MCF 10A (cell line): ENCODE measurements at regions not wholly inside any gene's neighbourhood (a gene's known extent, or its start where the extent isn't known, plus 50 kb on each side); places are given as distances from the start of the nearest gene placed in this dataset.

Source experiments
- BruUV-seq: library from RNA; stranded (reverse); fragments of 400-500 nt; replicated peaks from 2 replicates; lab custom pipeline; 2021; lab: Mats Ljungman, UMichigan
- CTCF ChIA-PET: fragments of 300-600 bp; sonication (Branson Sonifier 250); formaldehyde crosslinking; extraction: SDS; loops from one replicate; lab custom pipeline; 2021; ENCODE audit warnings: antibody characterized with exemption, inconsistent platforms; lab: Yijun Ruan, JAX
- POLR2A ChIA-PET: fragments of 300-600, 350-650 bp; sonication (Branson Sonifier 250); formaldehyde crosslinking; extraction: SDS; loops from one replicate; lab custom pipeline; 2020; ENCODE audit warnings: antibody characterized with exemption, inconsistent platforms; lab: Yijun Ruan, JAX
- DNase-seq: peaks from one replicate; pipeline ENCODE4 v3.0.0-alpha.2; 2018; ENCODE audit not compliant: unreplicated experiment
- H3K27ac Mint-ChIP-seq: one replicate; pipeline ENCODE4 v1.8.0; 2022; ENCODE audit warnings: mild to moderate bottlenecking, low read depth, mixed read lengths; ENCODE audit not compliant: unreplicated experiment
- H3K27me3 Mint-ChIP-seq: one replicate; pipeline ENCODE4 v1.8.0; 2022; ENCODE audit warnings: mixed read lengths; ENCODE audit not compliant: insufficient read depth, unreplicated experiment
- H3K36me3 Mint-ChIP-seq: one replicate; pipeline ENCODE4 v1.8.0; 2022; ENCODE audit warnings: mild to moderate bottlenecking, moderate library complexity, mixed read lengths; ENCODE audit not compliant: insufficient read depth, unreplicated experiment
- H3K4me1 Mint-ChIP-seq: one replicate; pipeline ENCODE4 v1.8.0; 2022; ENCODE audit warnings: mixed read lengths; ENCODE audit not compliant: insufficient read depth, unreplicated experiment
- H3K4me3 Mint-ChIP-seq: one replicate; pipeline ENCODE4 v1.8.0; 2022; ENCODE audit warnings: mild to moderate bottlenecking, moderate library complexity, mixed read lengths; ENCODE audit not compliant: unreplicated experiment
- H3K9me3 Mint-ChIP-seq: one replicate; pipeline ENCODE4 v1.8.0; 2022; ENCODE audit warnings: mixed read lengths; ENCODE audit not compliant: unreplicated experiment
- CTCF ChIP-seq: fragments of 200-600 bp; IDR thresholded peaks from one replicate; pipeline ENCODE4 v1.8.0; 2022; ENCODE audit warnings: antibody characterized with exemption, mild to moderate bottlenecking; ENCODE audit not compliant: unreplicated experiment
- intact Hi-C: fragments of 100-400 bp; cut with micrococcal nuclease; formaldehyde crosslinking; loops from 2 replicates; pipeline ENCODE4 v1.14.1; 2022

DNA sequence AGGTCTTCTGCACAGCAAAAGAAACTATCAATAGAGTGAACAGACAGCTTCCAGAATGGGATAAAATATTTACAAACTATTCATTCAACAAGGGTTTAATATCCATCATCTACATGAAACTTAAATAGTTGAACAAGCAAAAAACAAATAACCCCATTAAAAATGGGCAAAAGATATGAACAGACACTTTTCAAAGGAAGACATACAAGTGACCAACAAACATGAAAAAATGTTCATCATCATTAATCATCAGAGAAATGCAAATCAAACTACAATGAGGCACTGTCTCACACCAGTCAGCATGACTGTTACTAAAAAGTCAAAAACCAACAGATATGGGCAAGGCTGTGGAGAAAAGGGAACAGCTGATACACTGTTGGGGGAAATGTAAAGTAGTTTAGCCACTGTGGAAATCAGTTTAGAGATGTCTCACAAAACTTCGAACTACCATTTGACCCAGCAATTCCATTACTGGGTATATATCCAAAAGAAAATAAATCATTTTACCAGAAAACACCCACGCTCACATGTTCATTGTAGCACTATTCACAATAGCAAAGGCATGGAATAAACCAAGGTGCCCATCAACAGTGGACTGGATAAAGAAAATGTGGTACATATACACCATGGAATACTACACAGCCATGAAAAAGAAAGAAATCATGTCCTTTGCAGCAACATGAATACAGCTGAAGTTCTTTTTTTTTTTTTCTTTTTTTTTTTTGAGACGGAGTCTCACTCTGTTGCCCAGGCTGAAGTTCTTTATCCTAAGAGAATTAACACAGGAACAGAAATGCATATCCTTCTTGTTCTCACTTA lies 172.6 kb downstream of the KLF6 start:
- intact Hi-C loops: no loop called here
- CTCF ChIA-PET: interaction anchor here (0.6 kb wide), 2 partner anchors 357 to 645 kb away, joined by 3 to 4 read pairs; no protein-coding TSS in a partner anchor
- H3K27ac Mint-ChIP-seq: no peak overlapping the region
- no peak overlapping the region for H3K4me3 Mint-ChIP-seq
- H3K27me3 Mint-ChIP-seq: no peaks in the 10 kb centered on the region
- TF ChIP-seq CTCF: no peak
- DNase-seq: no peak
- H3K36me3 Mint-ChIP-seq: no peaks in the 10 kb centered on the region
- POLR2A ChIA-PET: interaction anchor here (0.6 to 0.7 kb wide), 3 partner anchors 40 to 163 kb away, joined by 3 to 5 read pairs (median 3); no protein-coding TSS in a partner anchor
- no peaks in the 10 kb centered on the region for H3K4me1 Mint-ChIP-seq
- peaks cover 16% of the 10 kb centered on the region for H3K9me3 Mint-ChIP-seq
- no TSS peak for BruUV-seq

DNA sequence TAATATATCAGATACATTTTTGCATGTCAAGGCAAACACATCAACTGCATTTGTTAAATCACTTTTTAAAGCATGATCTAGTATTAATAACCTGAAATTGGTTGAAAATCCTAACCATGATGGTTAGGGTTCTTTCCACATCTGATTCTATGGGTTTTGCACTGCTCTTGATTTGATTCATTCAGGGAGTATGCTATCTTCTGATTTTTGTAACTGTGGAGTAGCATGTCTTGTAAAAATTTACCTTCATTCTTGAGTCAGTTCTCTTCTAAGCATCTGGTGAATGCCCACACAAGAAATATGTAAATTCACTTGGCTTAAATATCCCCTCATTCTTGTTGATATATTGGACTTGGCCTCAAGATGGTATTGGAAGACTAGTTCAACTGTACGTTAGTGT lies 178.7 kb downstream of the KLF6 start:
- POLR2A ChIA-PET: interaction anchor here (0.6 to 1.0 kb wide), 2 partner anchors 156 to 170 kb away, joined by 3 read pairs; no protein-coding TSS in a partner anchor
- Mint-ChIP-seq H3K9me3 (peaks cover 13% of the 10 kb centered on the region), H3K4me1 (no peaks in the 10 kb centered on the region), H3K27me3 (no peaks in the 10 kb centered on the region), H3K36me3 (no peaks in the 10 kb centered on the region), H3K4me3 (no peak overlapping the region), H3K27ac (no peak overlapping the region)
- no TSS peak for BruUV-seq
- no peak for TF ChIP-seq CTCF
- CTCF ChIA-PET: interaction anchor here (0.6 kb wide), 1 partner anchor 1481 kb away, joined by 3 read pairs; no protein-coding TSS in a partner anchor
- intact Hi-C loops: no loop called here
- no peak for DNase-seq

DNA sequence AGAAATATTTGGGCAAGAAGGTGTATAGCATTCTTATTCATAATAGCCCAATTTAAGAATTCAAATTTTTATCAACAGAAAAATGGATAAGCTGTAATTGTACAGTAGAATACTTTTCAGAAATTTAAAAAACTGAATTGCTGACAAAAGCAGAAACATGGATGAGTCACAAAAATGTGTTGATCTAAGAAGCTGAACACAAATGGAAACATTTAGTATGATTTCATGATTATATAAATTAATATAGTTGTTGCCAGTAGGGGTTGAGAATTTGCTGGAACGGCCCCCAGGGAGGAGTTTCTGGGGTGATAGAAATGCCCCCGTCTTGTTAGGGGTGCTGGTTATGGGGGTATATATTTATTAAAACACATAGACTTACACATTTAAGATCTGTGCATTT lies 179.1 kb downstream of the KLF6 start:
- ChIA-PET POLR2A (interaction anchor here (1.0 kb wide), 1 partner anchor 156 kb away, joined by 3 read pairs; no protein-coding TSS in a partner anchor), CTCF (interaction anchor here (0.5 to 1.2 kb wide), 3 partner anchors 48 to 1624 kb away, joined by 3 read pairs; no protein-coding TSS in a partner anchor)
- no TSS peak for BruUV-seq
- no peak for TF ChIP-seq CTCF
- Mint-ChIP-seq H3K4me1 (no peaks in the 10 kb centered on the region), H3K27ac (no peak overlapping the region), H3K36me3 (no peaks in the 10 kb centered on the region), H3K4me3 (no peak overlapping the region), H3K27me3 (no peaks in the 10 kb centered on the region), H3K9me3 (peaks cover 10% of the 10 kb centered on the region)
- intact Hi-C loops: no loop called here
- DNase-seq: no peak

- ChIA-PET POLR2A (no interaction called here), CTCF (interaction anchor here (0.5 kb wide), 1 partner anchor 11 kb away, joined by 3 read pairs; no protein-coding TSS in a partner anchor)
- intact Hi-C loops: no loop called here
- no peak for DNase-seq
- Mint-ChIP-seq H3K36me3 (no peaks in the 10 kb centered on the region), H3K27me3 (no peaks in the 10 kb centered on the region), H3K4me1 (no peaks in the 10 kb centered on the region), H3K27ac (no peak overlapping the region), H3K9me3 (no peaks in the 10 kb centered on the region), H3K4me3 (no peak overlapping the region)
- no peak for TF ChIP-seq CTCF
- BruUV-seq: no TSS peak
Measured at GRCh38 chr10:3595736-3596135, 189.3 kb downstream of the KLF6 start.
